Transverse colon (tissue), 4 donors: ENCODE measurements at regions not wholly inside any gene's neighbourhood (a gene's known extent, or its start where the extent isn't known, plus 50 kb on each side); places are given as distances from the start of the nearest gene placed in this dataset.

Experiments
- DNase-seq: peaks from one replicate; pipeline ENCODE4 v3.0.0-alpha.2; 2019
- H3K27ac ChIP-seq, 4 donors: fragments of 200-600 bp; sonication (generic); 2 replicates each; pipeline ENCODE4 v1.5.1; 2016 to 2018; ENCODE audit warnings: inconsistent platforms in 4 of 4
- H3K27me3 ChIP-seq: fragments of 200-600 bp; sonication (generic); 2 replicates; pipeline ENCODE4 v1.5.1; 2017; ENCODE audit warnings: inconsistent platforms
- H3K36me3 ChIP-seq, 4 donors: fragments of 200-600 bp; sonication (generic); 2 replicates each; pipeline ENCODE4 v1.5.1; 2017 to 2019; ENCODE audit warnings: inconsistent platforms in 4 of 4
- H3K4me1 ChIP-seq, 4 donors: fragments of 200-600 bp; sonication (generic); 2 replicates each; pipeline ENCODE4 v1.5.1; 2017 to 2020; ENCODE audit warnings: inconsistent platforms in 4 of 4
- H3K4me3 ChIP-seq, 4 donors: fragments of 200-600 bp; sonication (generic); 1 replicate in 1 of 4; 2 replicates in 3 of 4; pipeline versions ENCODE4 v1.5.1 to v1.6.1; 2017 to 2019; ENCODE audit warnings: inconsistent platforms in 4 of 4
- H3K9me3 ChIP-seq, 2 donors: fragments of 200-600 bp; sonication (generic); 2 replicates each; pipeline ENCODE4 v1.5.1; 2017 to 2019; ENCODE audit warnings: inconsistent platforms in 2 of 2
- CTCF ChIP-seq, 5 experiments: fragments of 200-600 bp in 3 of 5; fragments of 450-650 bp in 2 of 5; sonication (generic) in 3 of 5; IDR thresholded peaks; 1 replicate in 2 of 5; 2 replicates in 3 of 5; pipeline ENCODE4 v1.5.1; 2016 to 2017; ENCODE audit warnings: antibody characterized with exemption in 5 of 5, inconsistent platforms in 3 of 5, mild to moderate bottlenecking in 2 of 5, moderate library complexity in 1 of 5
- EP300 ChIP-seq: sonication (generic); formaldehyde crosslinking; IDR thresholded peaks from one replicate; pipeline ENCODE4 v1.6.1; 2017; ENCODE audit warnings: antibody characterized with exemption, low read depth
- POLR2A ChIP-seq: fragments of 450-650 bp; IDR thresholded peaks from one replicate; pipeline ENCODE4 v1.6.1; 2016; ENCODE audit warnings: antibody characterized with exemption, mild to moderate bottlenecking, moderate library complexity
- POLR2AphosphoS5 ChIP-seq, 3 donors: sonication (generic); formaldehyde crosslinking; IDR thresholded peaks; one replicate each; pipeline ENCODE4 v1.6.1; 2016; ENCODE audit warnings: antibody characterized with exemption in 3 of 3
- whole genome bisulfite sequencing, 2 donors: methylation state at CpG; one replicate each; pipeline ENCODE4 v1.1.5; 2018; ENCODE audit warnings: low coverage in 1 of 2; 5-methylcytosine and 5-hydroxymethylcytosine counted together
- in situ Hi-C, 4 donors: fragments of 200-750 bp; cut with MboI; loops; one replicate each; pipeline versions ENCODE4 v1.15.0 to v1.15.1; 2017; ENCODE audit warnings: low sequenced_read_pairs in 3 of 4, low pct_ligation_motif_present in 1 of 4, low pct_unique_long_range_greater_than_20kb in 1 of 4
- intact Hi-C: fragments of 100-400 bp; cut with DNase I; formaldehyde crosslinking; loops from one replicate; pipeline ENCODE4 v1.15.1; 2023; ENCODE audit warnings: low total_unique reads

- 45 to 89% methylated on average over 1 of the region's 1 CpG for WGBS, 2 donors
- TF ChIP-seq CTCF (IDR thresholded peaks at IDR 0.05) (no peak), EP300 (no peak), POLR2AphosphoS5 (IDR thresholded peaks at IDR 0.05) (no peak), POLR2A (no peak)
- no peak overlapping the region for H3K27ac ChIP-seq
- no peaks in the 10 kb centered on the region for H3K4me1 ChIP-seq
- H3K36me3 ChIP-seq, result no peaks in the 10 kb centered on the region
- no peaks in the 10 kb centered on the region for H3K27me3 ChIP-seq
- H3K9me3 ChIP-seq, result no peaks in the 10 kb centered on the region
- in situ Hi-C loops (no loop called here), intact Hi-C loops (no loop called here)
- no peak overlapping the region for H3K4me3 ChIP-seq
- no peak for DNase-seq
Observed at GRCh38 chr20:4299216-4299615, 50.1 kb upstream of the ADRA1D start.
